ENCODE measurements at regions not wholly inside any gene's neighbourhood (a gene's known extent, or its start where the extent isn't known, plus 50 kb on each side); places are given as distances from the start of the nearest gene placed in this dataset.

GRCh38 chr9:6098431-6098830, 83.0 kb upstream of the RANBP6 start:
- Histone ChIP-seq H3K4me3 (ENCODE audit: low read depth, low read length) (no peak overlapping the region), H3K9me3 (ENCODE audit: control insufficient read depth, insufficient read depth, low read length) (peaks cover 3% of the 10 kb centered on the region; the same call in 1 of the 2 replicates), H3K27me3 (ENCODE audit: control insufficient read depth, insufficient read depth, low read length) (no peaks in the 10 kb centered on the region), H3K27ac (ENCODE audit: low read depth, low read length) (no peak overlapping the region)
- POLR2A ChIA-PET: no interaction called here
- no peak for DNase-seq (ENCODE audit: low read depth, low spot score)
- TF ChIP-seq CTCF (IDR thresholded peaks at IDR 0.05; ENCODE audit: low read depth, low read length): no peak
- CTCF ChIA-PET: no interaction called here

GRCh38 chr9:6096821-6097220, 81.4 kb upstream of the RANBP6 start:
- H3K9me3 ChIP-seq (ENCODE audit: control insufficient read depth, insufficient read depth, low read length): peaks cover 3% of the 10 kb centered on the region; the same call in 1 of the 2 replicates
- TF ChIP-seq CTCF (IDR thresholded peaks at IDR 0.05; ENCODE audit: low read depth, low read length): no peak
- POLR2A ChIA-PET: no interaction called here
- no peak overlapping the region for H3K27ac ChIP-seq (ENCODE audit: low read depth, low read length)
- no peak for DNase-seq (ENCODE audit: low read depth, low spot score)
- CTCF ChIA-PET: no interaction called here
- H3K4me3 ChIP-seq (ENCODE audit: low read depth, low read length): no peak overlapping the region
- no peaks in the 10 kb centered on the region for H3K27me3 ChIP-seq (ENCODE audit: control insufficient read depth, insufficient read depth, low read length)

GRCh38 chr9:6090277-6091210, 75.1 kb upstream of the RANBP6 start:
- H3K27me3 ChIP-seq (ENCODE audit: control insufficient read depth, insufficient read depth, low read length): no peaks in the 10 kb centered on the region
- no peak for TF ChIP-seq CTCF (IDR thresholded peaks at IDR 0.05; ENCODE audit: low read depth, low read length)
- ChIA-PET CTCF (interaction anchor here (0.8 kb wide), 1 partner anchor 18 kb away, joined by 4 read pairs; no protein-coding TSS in a partner anchor), POLR2A (no interaction called here)
- H3K27ac ChIP-seq (ENCODE audit: low read depth, low read length): no peak overlapping the region
- no peak overlapping the region for H3K4me3 ChIP-seq (ENCODE audit: low read depth, low read length)
- no peaks in the 10 kb centered on the region for H3K9me3 ChIP-seq (ENCODE audit: control insufficient read depth, insufficient read depth, low read length)
- no peak for DNase-seq (ENCODE audit: low read depth, low spot score)

- POLR2A ChIA-PET: no interaction called here
- Histone ChIP-seq H3K4me3 (ENCODE audit: low read depth, low read length) (no peak overlapping the region), H3K27ac (ENCODE audit: low read depth, low read length) (no peak overlapping the region), H3K9me3 (ENCODE audit: control insufficient read depth, insufficient read depth, low read length) (no peaks in the 10 kb centered on the region), H3K27me3 (ENCODE audit: control insufficient read depth, insufficient read depth, low read length) (no peaks in the 10 kb centered on the region)
- TF ChIP-seq CTCF (IDR thresholded peaks at IDR 0.05; ENCODE audit: low read depth, low read length): no peak
- no peak for DNase-seq (ENCODE audit: low read depth, low spot score)
- CTCF ChIA-PET: no interaction called here
These were observed 73.9 kb upstream of the RANBP6 start for GRCh38 chr9:6089300-6089699.

- CTCF ChIA-PET: interaction anchor here (0.6 kb wide), 1 partner anchor 654 kb away, joined by 4 read pairs; no protein-coding TSS in a partner anchor
- POLR2A ChIA-PET: no interaction called here
- no peak for DNase-seq (ENCODE audit: low read depth, low spot score)
These were observed 70.7 kb upstream of the RANBP6 start for GRCh38 chr9:6086006-6086655.

More at GRCh38 chr9:6086006-6086655, 70.7 kb upstream of the RANBP6 start:
- no peak overlapping the region for H3K4me3 ChIP-seq (ENCODE audit: low read depth, low read length)
- no peak for TF ChIP-seq CTCF (IDR thresholded peaks at IDR 0.05; ENCODE audit: low read depth, low read length)
- no peaks in the 10 kb centered on the region for H3K9me3 ChIP-seq (ENCODE audit: control insufficient read depth, insufficient read depth, low read length)
- no peaks in the 10 kb centered on the region for H3K27me3 ChIP-seq (ENCODE audit: control insufficient read depth, insufficient read depth, low read length)
- no peak overlapping the region for H3K27ac ChIP-seq (ENCODE audit: low read depth, low read length)
